Glomerular visceral epithelial cell (primary cell): ENCODE measurements at regions not wholly inside any gene's neighbourhood (a gene's known extent, or its start where the extent isn't known, plus 50 kb on each side); places are given as distances from the start of the nearest gene placed in this dataset.
"Not testable (repeated sequence)": the region's sequence is repeated elsewhere in the genome, so short reads cannot be mapped to it uniquely, and the experiment has no call there.

Source experiments
- DNase-seq: peaks from one replicate; pipeline ENCODE4 v3.0.0-alpha.2; 2016; ENCODE audit errors: extremely low spot score

DNA sequence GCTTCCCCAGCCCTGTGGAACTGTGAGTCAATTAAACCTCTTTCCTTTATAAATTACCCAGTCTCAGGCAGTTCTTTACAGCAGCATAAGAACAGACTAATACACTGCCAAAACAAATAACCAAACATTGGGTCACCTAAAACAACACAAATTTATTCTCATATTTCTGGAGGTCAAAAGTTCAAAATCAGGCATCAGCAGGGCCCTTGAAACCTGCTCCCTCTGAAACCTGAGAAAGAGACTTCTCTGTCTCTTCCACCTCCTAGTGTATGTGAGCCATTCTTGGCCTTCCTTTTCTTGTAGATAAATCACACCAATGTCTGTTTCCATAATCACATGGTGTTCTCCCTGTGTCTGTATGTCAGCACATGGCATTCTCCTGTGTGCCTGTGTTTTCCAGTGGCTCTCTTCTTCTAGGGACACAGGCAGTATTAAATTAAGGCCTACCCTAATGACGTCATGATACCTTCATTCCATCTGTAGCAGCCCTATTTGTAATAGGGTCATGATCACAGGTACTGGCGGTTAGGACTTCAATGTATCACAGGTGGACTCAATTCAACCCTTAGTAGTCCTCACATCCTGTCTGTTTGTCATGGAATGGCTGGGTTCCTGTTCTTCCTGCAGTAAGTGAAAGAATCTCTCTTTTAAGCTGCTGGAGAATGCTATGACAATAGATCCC, 147.3 kb upstream of the CLNK start:
- no peak for DNase-seq

DNA sequence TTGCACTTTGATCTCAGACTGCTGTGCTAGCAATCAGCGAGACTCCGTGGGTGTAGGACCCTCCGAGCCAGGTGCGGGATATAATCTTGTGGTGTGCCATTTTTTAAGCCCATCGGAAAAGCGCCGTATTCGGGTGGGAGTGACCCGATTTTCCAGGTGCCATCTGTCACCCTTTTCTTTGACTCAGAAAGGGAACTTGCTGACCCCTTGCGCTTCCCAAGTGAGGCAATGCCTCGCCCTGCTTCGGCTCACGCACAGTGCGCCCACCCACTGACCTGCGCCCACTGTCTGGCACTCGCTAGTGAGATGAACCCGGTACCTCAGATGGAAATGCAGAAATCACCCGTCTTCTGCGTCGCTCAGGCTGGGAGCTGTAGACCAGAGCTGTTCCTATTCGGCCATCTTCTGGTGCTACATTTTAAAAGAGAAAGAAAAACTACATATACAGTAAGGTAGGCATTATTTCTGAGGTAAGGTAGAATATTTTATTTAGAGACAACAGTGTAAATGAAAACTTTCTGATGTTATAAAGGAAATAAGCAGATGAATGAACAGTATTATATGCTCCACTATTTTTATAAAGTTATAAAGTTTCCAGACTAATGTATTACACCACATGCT, 144.5 kb upstream of the CLNK start:
- not testable (repeated sequence) for DNase-seq

DNA sequence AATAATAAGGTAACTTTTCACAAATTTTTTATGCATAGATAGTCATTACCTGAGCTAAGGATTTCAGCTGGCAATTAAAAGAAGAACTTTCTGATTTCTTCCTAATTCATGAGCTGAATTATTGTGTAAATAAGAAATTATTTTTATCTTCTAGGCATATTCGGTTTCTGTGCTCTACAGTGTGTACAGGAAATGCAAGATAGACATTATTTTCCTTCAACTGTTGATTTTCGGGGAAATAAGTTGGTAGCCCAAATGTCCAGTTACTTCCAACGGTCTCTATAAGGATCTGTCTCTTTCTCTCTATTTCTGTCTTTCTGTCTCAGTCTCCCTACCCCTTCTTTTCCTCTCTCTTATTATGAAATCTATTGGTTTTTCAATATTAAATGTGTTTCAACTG, 137.3 kb upstream of the CLNK start:
- DNase-seq = no peak

DNA sequence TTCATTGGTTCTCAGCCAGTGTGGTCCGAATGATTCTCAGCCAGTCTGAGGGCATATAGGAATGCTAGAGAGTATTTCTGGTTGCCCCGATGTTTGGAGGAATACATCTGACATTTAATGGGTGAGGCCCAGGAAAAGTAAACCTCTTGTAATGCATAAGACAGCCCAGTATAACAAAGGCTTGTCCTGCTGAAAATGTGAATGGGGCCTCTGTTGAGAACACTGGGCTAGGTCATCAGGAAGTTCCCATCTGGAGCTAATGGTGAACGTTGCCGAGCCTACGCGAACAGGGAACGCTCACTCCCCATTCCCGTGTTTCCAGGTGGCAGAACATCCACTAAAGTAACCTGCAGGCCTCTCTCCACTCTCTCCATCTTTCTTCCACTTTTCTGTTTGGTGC, 132.0 kb upstream of the CLNK start:
- no peak for DNase-seq

DNA sequence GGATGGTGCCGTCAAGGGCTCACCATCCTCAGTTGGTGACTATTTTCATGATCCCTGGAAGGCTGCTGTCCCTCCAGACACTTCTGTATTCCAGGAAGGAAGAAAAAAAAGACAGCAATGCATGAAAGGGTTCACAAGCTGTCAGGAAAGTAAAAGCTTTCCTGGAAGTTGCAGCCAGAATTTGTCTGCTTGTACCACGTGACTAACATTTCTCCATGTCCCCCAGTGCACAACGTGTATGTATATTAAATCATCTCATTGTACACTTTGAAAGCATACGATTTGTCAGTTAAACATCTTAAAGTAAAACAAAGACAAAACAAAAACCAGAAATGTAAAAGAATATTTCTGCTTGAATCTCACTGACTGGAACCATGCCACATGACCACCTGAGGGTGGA, 127.4 kb upstream of the CLNK start:
- no peak for DNase-seq

DNA sequence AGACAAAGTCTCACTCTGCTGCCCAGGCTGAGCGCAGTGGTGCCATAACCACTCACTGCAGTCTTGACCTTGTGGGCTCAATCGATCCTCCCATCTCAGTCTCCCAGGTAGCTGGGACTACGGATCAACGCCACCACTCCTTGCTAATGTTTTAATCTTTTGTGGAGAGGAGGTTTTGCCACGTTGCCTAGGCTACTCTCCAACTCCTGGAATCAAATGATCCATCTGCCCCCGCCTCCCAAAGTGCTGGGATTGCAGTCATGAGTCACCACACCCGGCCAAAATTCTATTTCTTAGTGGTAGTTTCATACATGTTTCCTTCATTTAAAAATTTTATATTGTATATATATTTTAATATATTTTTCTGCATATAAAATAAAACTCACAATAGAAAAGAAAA, 125.8 kb upstream of the CLNK start:
- DNase-seq = no peak

DNA sequence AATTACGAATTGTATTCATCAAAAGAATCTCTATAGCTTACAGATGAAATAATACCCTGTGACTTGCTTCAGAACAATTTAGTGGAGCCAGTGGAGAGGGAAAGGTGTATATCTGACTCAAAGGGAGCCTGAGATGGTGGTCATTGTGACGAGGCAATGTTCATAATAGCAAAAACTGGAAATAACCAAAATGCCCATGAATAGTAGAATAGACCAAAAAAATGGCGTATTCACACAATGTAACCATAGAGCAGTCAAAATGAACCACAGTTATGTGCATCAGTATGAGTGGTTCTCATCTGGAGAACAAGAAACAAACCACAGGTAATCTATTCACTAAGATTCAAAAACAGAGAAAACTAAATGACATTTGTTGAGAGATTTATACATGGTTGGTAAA, 125.3 kb upstream of the CLNK start:
- no peak for DNase-seq

DNA sequence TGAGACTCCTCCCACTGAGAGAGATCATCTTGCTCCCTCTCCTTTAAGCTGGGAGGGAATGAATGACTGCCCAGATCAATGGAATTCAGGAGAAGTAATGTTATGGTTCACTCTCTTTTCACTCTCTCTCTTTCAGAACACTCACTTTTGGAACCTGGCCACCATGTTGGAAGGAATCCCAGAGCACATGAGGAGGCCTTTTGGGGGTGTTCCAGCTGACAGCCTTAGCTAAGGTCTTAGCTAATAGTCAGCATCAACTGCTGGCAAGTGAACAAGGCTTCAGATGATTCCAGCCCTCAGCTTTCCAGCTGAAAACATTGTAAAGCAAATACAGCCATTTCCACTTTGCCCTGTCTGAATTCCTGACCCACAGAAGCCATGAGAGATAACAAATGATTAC, 124.0 kb upstream of the CLNK start:
- no peak for DNase-seq

DNA sequence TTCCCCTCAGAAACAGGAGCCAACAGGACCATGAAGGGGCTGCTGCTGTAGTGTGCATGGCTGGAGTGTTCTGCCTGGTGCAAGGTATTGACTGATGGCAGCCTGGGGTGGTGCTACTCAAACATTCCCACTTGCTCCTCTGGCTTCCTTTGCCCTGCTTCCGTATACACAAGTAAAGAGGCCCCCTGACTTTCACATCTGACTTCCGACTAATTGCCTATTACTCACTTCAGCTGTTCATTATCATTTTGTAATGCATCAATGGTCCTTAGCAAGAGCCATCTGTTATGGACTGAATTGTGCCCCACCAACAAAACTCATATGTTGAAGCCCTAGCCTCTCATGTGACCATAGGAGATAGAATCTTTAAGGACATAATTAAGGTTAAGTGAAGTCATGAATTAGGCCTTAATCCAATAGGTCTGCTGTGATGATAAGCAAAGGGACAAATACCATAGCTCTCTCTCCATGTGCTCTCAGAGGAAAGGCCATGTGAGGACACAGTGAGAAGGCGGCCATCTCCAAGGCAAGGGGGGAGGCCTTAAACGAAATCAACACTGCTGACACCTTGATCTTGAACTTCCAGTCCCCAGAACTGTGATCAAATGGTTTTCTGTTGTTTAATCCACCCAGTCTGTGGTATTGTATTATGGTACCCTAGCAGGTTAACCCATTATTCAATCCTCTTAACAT, 122.5 kb upstream of the CLNK start:
- no peak for DNase-seq

DNA sequence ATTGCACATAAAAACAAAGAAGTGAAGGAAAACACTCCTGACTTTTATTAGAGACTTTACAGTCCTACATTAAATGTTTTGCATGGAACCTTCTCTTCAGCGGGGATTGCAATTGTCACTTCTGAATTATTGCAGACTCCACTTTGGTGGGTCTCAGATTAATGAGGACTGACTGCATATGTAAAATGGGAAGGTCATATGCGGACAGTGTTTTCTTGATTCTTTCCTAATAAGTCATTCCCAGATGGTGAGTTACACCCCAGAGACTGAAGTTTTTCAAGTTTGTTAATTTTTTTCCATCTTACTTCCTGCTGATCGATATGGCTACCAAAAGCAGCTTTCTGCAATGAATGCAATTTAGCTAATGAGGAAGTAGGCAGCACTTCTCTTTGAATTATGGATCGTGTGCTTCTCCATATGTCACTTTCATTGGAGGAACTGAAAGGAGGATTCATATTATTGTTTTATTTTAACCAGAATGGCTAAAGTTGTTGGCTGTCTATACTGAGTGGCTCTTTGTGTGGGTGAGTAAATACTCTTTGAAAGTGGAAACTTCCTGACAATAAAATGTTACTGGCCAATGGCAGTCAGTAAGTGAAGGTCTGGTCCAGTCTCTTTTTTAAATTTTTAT, 119.3 kb upstream of the CLNK start:
- no peak for DNase-seq

DNA sequence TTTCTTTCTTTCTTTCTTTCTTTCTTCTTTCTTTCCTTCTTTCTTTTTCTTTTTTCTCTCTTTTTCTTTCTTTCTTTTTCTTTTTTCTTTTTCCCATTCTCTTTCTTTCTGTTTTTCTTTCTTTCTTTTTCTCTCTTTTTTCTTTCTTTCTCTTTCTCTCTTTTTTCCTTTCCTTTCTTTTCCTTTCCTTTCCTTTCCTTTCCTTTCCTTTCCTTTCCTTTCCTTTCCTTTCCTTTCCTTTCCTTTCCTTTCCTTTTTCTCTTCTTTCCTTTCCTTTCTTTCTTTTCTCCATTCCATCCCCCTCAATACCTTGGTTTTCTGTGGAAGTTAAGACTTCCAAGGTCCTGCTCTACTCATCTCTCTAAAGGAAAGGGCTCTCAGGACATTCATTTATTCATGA, 102.8 kb upstream of the CLNK start:
- DNase-seq = no peak

DNA sequence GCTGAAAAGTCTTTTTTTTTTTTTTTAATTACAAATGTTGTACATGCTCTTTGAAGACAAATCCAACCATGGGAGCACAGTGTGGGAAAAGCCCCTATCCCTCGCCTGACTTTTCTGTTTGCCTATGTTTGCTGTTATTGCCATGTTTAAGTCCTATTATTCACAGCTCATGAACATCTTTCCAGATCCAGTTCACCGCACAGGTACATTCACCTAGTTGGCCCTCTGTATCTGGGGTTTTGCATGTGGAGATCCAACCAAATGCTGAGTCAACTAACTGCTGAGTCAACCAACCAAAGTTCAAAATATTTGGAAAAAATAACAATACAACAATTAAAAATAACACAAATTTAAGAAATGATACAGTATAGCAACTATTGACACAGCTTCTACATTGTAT, 100.1 kb upstream of the CLNK start:
- peak; percentile 17 for DNase-seq

DNA sequence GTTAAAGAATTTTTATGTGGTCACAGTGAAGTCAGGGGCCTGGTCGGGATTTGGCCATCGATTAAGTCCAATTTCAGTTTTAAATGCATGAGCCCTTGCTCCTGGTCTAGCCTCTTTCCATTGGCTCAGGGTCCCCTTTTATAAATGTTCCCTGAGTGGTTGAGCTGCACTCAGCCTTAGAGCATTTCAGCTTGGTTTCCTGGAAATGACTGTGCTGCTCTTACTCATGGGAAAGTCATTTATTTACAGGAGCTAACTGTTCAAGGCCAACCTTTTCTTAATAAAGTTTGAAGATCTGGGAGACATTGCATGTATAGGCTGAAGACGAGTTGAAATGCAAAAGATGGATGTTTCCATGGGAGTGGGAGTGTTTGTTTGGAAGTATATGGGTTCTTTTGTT, 98.8 kb upstream of the CLNK start:
- DNase-seq = peak; percentile 47

DNA sequence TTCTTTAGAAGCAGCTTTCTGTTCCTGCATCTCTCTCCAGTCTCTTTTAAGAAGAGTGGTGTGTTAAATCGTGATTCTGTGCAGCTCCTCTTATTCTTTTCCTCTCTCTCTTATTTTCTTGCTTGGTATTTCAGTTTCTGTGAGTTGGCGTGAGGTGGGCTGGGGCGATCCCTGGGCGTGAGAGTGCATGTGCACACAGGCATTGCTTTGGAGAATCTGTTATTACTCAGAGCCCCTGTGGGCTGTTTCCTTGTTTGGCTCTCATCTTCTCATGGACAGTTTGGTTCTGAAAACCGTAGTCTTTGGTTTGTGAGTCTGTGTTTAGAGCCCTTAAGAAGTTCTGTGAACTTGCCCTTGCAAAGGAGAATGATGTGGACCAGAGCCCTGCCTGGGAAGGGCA, 97.2 kb upstream of the CLNK start:
- DNase-seq = no peak

DNA sequence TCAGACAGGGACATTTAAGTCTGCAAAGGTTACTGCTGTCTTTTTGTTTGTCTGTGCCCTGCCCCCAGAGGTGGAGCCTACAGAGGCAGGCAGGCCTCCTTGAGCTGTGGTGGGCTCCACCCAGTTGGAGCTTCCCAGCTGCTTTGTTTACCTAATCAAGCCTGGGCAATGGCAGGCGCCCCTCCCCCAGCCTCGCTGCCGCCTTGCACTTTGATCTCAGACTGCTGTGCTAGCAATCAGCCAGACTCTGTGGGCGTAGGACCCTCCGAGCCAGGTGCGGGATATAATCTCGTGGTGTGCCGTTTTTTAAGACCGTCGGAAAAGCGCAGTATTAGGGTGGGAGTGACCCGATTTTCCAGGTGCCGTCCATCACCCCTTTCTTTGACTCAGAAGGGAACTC, 96.2 kb upstream of the CLNK start:
- not testable (repeated sequence) for DNase-seq

DNA sequence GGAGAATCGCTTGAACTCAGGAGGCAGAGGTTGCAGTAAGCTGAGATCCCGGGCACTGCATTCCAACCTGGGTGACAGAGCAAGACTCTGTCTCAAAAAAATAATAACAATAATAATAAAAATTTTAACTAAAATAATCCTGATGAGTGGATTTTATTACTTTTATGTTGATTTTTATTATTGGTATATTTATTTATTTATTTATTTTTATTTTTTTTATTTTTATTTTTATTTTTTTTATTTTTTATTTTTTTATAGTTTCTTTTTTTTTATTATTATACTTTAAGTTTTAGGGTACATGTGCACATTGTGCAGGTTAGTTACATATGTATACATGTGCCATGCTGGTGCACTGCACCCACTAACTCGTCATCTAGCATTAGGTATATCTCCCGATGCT, 90.6 kb upstream of the CLNK start:
- not testable (repeated sequence) for DNase-seq

DNA sequence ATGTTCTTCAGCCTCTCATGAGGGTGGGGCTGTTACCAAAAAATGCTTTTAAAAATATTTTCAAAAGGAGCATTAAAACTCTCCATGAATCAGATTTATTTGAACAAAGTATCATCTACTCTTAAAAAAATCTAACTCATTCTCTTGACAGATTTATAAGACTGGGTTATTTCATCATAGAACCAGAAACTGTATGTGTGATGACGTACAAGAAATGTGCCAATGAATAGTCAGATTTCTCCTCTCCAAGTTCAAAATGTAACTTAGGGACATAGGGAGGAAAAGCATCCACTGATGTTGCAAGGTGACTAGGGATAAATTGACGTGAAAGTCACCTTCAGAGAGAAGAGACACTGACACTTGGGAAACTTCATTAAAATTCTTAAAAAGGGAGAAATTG, 89.1 kb upstream of the CLNK start:
- no peak for DNase-seq

DNA sequence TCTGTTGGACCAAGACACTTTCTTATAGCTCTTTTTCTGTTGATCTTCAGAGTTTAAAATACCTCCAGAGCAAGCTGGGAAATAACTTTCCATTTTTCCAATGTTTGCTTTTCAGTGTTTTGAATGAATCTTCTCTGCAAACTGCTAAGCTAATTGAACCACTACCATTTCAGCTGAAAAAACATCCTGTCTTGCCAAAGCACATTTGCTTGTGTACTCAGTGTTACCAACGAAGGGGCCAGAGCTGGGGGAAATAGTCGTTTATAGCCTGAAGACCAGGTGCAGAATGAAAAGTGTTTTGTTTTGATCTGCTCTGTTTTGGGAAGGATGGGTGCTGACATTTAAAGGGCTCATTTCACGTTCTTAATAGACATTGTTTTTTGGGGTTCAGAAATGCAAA, 88.4 kb upstream of the CLNK start:
- DNase-seq = no peak

DNA sequence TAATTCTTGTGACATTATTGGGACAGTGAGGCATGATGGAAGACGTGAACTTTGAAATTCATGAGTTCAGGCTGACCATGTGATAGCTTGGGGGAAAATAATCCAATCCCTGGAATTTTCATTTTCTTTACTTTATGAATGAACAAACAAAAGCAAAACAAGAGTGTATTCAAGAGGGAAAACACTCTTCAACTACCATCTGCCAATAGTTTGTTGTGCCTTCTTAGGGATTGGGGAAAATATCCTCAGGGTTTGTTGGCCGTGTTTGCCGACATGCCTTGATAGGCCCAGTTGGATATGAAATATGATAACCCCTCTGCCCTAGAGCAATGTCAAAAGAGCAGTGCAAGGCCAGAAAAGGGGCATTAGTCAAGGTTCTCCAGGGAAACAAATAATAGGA, 80.8 kb upstream of the CLNK start:
- DNase-seq = no peak

DNA sequence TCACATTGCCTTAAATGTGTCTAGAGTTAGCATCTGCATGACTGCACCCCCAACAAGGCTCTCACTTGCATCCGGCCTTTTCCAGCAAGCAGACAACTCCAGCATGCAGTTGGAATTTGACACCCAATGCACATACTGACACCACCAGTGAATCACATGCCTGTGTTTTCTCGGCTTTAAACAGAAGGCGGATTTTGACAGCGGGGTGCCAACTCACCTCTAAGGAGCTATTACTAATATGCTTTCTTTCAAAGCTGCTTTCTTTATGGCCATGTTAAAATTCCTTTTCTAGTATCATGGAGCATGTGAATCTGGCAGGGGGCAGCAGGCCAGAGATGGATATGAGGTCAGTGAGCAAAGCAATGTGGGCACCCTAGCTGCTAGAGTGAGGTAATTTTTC, 78.0 kb upstream of the CLNK start:
- DNase-seq = peak; percentile 92

DNA sequence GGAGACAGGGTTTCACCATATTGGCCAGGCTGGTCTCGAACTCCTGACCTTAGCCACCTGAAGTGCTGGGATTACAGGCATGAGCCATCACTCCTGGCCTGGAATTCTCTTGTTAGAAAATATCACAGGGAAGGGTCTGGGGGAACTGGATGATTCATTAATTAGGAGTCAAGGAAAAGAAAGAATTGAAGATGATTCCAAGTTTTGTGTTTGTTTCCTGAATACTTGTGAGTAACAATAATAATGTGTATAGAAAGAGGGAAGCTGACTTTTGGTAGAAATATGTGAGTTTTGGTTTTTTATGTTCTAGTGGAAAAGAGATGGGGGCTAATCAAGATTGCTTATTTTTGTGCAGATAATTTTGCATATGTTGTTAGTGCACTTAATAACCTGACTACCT, 77.3 kb upstream of the CLNK start:
- no peak for DNase-seq

DNA sequence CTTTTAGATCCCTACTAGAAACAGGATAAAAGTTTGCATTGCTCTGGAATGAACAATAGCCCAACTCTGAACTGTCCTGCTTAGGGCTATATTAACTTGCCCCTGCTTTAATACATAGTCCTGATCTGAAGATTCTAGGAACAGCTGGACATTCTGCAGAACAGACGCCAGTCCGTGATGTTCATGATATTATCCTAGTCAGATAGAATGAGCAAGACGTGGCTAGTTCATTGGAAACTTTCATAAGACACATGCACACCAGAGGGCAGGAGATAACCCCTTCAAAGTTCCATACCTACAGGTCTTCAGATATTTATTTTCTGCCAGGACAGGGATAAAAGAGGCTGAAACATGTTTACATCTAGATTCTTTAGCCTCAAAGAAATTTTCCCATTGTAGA, 75.5 kb upstream of the CLNK start:
- no peak for DNase-seq

DNA sequence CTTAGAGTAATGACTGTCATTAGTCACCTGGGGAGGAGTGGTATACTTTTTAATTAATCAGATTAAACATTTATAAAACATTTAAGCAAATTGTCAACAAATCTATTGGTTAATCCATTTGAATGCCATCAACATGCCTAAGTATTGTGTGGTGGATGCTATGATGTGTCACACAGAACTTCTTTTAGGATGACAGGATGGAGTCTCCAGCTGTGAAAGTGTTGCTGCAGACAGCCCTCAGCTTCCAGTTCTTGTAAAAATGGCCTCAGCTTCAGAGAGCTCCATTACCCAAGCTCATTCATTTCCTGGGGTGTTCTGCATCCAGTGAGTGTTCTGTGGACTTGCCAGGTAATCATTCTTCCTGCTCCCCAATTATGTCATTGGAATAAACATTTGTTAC, 74.3 kb upstream of the CLNK start:
- DNase-seq = no peak
